ENCODE measurements at regions not wholly inside any gene's neighbourhood (a gene's known extent, or its start where the extent isn't known, plus 50 kb on each side); places are given as distances from the start of the nearest gene placed in this dataset.

DNA sequence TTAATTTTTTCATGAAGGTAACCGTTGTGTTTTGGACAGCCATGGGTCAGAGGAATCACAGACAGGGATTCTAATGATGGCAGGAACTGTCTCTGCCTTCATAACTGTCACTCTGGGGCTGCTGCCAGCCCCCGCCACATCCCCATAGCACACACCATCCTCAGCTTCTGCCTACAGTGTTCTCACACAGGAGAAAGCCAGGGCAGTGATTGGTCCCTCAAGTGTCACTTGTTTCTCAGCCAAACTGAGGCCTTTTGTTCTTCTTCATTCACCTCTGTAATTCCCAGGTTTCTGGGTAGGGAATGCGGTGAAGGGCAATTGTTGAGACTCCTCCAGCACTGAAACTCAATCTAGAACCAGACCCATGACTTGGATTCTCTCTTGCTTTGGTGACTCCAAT is 65.4 kb upstream of the C3orf80 start:
- TF ChIP-seq, protein P1, sequence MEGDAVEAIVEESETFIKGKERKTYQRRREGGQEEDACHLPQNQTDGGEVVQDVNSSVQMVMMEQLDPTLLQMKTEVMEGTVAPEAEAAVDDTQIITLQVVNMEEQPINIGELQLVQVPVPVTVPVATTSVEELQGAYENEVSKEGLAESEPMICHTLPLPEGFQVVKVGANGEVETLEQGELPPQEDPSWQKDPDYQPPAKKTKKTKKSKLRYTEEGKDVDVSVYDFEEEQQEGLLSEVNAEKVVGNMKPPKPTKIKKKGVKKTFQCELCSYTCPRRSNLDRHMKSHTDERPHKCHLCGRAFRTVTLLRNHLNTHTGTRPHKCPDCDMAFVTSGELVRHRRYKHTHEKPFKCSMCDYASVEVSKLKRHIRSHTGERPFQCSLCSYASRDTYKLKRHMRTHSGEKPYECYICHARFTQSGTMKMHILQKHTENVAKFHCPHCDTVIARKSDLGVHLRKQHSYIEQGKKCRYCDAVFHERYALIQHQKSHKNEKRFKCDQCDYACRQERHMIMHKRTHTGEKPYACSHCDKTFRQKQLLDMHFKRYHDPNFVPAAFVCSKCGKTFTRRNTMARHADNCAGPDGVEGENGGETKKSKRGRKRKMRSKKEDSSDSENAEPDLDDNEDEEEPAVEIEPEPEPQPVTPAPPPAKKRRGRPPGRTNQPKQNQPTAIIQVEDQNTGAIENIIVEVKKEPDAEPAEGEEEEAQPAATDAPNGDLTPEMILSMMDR (IDR thresholded peaks at IDR 0.05): no peak
- no peak for TF ChIP-seq POLR2A (IDR thresholded peaks at IDR 0.05)
